ENCODE measurements at regions not wholly inside any gene's neighbourhood (a gene's known extent, or its start where the extent isn't known, plus 50 kb on each side); places are given as distances from the start of the nearest gene placed in this dataset.

DNA sequence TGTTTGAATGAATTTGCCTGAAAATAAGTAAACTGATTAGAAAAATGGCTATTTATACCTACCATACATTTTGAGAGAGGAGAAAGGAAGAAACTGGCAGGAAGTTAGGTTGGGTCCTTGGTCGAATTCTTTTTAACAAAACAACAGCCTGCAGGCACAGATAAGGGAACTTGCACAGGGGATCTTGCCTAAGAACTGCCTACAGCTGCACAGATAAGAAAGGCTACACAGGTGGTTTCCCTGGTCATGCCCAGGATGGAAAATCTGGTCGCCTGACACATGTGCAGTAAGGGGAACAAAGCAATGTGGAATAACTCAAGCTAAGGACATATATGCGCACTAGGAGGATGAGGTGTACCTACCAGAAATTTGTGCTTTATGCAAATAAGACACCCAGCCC lies 732.1 kb upstream of the POT1 start:
- no peak for DNase-seq

DNA sequence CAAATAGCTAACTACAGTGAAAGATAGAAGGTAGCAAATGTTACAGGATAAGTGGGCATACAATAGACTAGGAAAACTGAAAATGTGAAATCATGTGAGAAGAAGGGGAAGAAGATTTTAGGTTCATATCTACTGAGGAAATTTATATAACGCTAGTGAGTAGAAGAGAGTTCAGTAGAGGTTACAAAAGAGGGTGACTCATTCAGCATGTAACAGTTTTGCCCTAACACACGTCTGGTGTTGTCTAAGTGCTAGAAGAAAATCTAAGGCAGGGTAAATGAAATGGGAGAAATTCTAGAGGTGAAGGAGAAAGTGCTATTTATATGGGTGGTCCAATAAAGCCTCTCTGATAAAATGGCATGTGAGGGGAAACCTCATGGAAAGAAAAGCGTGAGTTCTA lies 731.4 kb upstream of the POT1 start:
- DNase-seq = no peak

DNA sequence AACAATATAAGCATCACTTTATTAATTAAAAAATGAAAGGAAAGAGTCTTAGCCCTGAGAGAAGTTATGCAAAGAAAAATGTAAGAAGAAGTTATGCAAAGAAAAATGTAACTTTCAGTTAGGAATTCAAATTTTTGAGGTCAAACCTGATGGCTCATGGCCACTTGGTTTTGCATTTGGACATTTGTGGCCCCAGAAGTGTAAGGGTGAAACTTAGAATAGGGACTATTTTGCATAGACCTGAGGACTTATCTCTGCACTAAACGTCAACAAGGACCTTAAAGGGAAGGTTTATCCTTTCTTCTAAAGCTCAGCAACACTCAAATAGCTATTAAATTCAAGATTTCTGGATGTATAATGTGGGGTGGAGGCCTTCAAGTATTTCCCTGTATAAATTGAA lies 724.5 kb upstream of the POT1 start:
- no peak for DNase-seq

DNA sequence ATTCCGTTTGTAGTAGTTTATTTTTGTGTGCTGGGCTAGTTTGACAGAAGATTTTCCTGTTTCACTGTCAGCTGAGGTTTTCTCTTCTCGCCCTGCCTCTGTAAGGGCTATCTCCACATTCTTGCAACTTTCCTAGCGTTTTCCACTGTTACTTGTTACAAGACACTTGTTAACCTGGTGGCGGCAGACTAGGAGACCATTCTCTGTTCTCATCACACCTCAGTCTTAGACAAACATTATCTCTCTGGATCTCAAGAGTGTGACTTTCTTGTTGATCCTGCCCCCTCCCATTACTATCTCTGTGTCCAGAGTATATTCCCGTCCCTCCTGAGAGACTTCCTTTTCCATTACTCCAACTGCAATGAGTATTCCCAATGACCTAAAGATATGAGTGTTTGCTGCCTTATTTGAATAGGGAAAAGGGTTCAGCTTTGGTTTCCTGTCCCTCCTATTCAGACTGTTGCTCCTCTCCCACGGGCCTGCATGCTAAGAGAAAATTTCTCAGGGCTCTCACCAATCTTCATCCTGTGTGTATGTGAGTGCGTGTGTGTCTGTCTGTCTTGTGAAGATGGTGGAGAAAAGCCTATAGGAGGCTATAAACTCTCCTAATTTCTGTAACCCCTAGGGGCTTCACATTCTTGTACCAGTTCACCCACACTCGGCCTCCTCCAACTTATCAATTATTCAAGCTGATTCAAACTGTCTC lies 722.4 kb upstream of the POT1 start:
- DNase-seq = no peak

DNA sequence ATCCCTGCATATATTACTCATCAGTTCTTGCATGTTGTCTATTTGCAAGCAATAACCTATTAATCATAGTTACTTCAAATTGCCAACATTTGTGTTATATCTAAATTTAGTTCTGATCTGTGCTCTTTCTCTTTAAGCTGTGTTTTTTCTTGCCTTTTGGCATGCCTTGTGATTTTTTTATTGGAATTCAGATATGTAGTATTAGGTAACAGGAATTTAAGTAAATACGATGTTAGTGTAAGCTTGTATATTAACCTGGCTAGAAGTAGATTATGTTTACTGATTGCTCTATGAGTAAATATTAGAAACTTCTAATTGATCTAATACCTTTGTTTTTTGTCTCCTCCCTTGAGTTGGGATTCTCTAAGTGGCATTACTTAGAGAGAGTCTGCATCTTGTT lies 718.9 kb upstream of the POT1 start:
- no peak for DNase-seq

DNA sequence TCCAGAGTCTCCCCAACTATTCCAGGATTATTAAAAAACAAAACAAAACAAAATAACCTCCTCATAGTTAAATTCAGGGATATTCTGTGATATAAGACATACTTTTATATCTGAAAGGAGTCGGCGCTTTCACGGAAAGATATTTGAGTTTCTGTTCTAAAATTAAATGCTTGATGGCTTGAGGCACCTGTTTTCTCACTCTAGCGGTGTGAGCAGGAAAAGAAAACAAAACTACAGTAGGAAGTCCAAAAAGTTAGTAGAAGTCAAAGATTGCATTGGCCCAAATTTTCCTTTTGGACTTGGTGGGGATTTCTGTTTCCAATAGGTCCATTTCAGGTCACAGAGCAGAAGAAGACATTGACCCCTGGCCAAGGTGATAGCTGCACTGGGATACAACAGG lies 716.1 kb upstream of the POT1 start:
- DNase-seq = no peak

DNA sequence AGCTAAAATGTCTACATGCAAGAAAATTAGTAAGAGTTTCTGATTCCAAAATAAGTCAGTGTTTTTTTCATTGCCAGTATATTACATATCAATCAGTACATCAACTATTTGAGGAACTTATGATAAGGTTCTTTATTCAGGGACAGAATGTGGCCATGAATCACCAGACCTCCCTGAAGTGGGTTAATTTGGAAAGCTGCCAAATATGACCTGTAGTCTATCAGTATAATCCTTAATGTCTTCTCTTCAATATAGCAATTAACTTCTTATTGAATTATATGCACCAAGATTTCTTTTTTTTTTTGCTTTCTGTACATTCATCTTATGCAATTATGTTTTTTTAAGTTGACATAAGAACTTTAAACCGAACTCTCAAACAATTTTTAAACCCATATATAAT lies 714.5 kb upstream of the POT1 start:
- DNase-seq = no peak

DNA sequence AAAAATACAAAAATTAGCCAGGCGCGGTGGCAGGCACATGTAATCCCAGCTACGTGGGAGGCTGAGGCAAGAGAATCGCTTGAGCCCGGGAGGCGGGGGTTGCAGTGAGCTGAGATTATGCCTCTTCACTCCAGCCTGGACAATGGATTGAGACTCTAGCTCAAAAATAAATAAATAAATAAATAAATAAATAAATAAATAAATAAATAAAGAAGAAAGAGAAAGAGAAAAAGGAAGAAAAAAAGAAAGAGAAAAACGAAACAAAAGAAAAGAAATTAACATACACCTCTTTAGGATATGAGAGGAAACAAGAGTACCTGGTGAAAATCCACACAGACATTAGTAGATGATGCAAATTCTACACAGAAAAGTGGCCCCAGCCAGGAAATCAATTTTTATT lies 713.7 kb upstream of the POT1 start:
- no peak for DNase-seq

DNA sequence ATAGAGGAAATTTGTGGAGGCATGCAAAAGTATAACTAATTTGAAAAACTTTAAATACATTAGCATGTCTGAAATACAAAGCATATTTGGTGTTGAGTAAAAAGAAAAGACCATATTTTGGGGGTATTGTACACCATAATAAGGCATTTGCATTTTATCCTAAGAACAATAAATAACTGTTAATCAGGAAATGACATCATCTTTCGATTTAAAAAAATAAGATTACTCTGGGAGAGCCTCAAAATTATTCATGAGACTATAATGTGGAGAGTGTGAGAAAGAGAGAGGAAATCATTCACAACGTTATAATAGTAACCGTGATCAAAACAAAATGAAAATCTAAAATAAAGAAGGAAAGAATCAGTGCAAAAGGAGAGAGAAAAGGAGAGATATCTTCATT lies 712.3 kb upstream of the POT1 start:
- no peak for DNase-seq

DNA sequence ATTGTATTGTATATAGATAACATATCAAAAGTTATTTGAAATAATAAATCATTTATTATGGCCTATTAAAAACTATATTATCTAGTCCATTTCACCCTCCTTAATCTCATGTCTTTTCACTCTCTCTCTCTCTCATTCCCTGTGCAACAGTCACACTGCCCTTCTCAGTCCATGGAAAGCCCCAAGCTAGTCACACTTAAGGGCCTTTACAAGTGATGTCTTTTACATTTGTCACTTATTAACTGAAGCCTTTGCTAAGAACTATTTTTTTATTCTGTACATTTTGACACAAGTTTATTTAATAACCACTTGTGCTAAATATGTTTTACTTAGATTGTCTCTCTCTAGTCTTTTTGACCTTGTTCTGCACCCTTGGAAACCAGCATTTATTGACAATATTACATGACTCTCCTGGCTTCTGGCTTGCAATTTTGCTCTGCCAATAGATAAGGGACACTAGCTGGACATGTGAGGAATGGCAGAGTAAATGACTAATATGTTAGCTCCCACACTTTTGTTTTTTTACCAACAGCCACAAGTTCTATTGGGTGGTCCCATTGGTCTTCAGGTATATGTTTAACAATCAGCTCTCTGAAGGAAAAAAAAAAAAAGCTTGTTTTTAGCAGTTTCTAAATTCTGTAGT lies 706.8 kb upstream of the POT1 start:
- no peak for DNase-seq

DNA sequence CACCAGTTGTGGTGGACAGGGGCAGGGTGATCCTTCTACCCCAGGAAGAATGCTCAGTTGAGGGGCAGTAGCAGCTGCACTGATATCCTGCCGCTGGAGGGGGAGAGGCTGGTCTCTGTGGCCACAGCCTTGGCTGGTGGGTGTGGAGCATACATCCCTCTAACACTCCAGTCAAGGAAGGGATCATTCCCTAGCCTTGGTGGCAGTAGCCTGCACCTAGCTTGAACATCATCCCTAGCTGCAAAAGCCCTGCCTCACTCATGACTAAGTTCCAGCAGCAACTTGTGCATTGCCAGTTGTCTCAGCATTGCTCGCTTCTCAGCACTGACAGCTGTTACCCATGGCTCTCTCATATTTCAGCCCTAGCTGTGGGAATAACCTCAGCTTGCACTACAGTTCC lies 688.9 kb upstream of the POT1 start:
- DNase-seq = no peak

DNA sequence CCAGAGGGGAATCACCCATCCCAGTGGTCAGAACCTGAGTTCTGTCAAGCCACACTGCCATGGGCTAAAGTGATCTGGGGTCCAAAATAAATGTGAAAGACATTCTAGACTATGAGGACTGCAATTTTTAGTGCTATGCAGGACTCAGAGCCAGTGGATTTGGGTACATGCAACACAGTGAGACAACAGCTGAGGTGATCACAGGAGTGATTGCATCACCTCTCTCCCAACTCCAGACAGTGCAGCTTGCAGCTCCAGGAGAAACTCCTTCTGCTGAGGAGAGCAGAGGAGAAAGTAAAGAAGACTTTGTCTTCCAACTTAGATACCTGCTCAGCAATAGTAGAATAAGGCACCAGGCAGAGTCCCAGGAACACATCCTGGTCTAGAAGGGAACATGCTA lies 682.0 kb upstream of the POT1 start:
- DNase-seq = no peak

DNA sequence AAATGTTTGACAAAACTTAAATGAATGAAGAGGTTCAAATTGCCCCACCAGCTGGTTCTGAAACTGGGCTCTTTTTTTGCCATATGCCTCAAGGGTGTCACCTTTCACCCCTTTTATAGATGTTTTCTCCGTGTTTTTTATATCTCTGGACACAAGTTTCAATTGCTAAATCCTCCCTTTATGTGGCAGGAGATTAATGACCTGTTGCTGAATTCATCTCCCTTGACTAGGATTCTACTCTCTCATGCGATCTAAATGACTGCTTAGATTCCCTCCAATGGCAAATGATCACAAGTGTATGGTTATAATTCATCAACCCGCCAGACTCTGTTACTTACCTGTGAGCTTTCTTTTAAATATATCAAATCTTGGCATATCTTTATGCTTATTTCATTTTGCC lies 677.0 kb upstream of the POT1 start:
- no peak for DNase-seq

DNA sequence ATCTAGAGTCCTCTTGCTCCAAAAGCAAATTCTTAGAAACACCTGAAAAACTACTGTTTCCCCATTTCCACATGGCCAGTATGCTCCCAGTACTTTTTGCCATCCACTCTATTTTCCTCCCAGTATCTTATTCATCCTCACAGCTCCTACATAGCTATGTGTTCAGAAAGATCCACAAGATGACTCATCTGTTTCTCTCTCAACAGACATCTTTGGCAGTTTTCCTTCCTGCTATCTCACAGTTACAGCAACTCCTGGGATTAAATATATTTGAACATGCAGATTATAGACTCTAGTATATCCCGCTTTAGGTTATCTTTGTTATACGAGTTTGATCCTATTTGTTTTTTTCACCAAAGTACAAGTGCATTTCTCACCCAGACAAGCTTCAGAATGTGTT lies 675.6 kb upstream of the POT1 start:
- no peak for DNase-seq

DNA sequence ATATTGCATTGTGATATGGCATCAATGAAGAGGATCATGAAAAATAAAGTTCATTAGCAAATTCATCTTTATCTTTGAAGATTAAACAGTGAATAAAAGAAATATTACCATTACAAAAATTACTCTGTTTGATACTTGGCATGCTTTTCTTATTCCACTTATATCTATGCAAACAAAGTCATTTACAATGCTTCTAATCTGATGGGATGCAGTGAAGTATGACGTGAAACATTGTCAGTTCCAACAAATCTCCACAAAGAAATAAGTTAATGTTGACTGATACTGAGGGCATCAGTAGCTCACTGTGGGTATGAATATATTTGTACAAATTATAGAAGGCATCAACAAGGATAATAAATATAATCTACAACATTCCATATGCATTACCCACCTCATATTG lies 672.8 kb upstream of the POT1 start:
- DNase-seq = no peak

DNA sequence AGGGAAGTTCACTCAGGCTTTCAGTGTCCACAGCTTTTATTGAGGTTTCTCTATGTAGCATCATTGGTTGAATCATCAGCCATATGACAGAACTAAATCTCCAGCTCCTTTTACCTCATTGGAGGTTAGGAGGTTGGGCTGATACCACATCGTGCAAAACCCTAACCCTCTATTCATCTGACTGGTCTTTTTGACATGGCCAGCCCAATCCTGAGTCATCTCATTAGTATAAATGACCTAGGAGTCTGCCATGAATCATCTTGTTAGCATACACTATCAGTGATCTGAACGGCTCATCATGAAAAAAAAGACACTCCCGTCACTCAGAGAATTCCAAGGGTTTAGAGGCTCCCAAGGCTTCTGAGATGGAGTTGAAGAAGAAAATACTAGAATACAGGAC lies 669.8 kb upstream of the POT1 start:
- DNase-seq = no peak

DNA sequence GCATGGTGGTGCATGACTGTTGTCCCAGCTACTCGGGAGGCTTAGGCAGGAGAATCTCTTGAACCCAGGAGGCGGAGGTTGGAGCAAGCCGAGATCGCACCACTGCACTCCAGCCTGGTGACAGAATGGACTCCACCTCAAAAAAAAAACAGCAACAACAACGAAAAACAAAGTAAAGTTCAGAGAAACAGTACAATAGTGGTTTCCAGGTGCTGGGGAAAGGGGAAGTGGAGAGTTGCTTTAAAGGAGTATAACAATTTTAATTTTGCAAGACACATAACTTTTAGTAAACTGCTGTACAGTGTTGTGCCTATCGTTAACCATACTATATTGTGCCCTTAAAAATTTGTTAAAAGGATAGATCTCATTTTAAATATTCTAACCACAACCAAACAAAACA lies 662.7 kb upstream of the POT1 start:
- no peak for DNase-seq

DNA sequence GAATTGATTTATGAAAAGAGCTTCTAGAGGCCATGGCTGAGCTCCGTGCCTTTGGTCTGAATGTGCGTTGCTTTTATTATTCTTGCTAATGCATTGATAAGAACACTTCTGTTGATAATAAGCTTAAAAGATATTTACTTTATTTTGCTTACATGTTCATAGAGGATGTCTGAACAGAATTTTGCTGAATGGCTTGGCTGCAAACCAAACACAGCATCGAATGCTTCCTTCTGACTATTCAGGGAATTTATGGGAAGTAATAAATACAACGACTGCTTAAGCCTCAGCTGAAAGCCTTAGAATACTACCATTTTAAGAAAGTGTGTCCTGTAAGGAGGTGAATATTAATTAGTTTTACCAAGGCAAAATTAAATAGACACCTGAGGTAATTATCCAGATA lies 643.5 kb upstream of the POT1 start:
- DNase-seq = no peak

DNA sequence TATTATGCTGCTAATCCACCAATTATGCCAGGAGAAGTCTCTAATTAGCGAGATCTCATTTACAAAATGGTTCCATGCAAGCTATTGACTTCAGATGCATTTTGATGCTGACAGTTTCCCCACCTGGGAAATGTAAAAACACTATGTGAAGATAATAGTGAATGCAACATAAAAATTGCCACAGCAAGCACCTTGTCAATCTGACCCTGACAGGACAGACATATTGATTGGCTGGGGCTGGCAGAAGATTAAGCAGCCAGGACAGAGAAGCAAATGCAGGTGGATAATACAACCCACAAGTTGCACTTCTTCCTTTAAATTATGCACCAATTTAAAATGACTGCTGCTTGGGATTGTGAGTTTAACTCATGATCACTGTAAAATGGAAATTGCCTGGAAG lies 642.8 kb upstream of the POT1 start:
- no peak for DNase-seq

DNA sequence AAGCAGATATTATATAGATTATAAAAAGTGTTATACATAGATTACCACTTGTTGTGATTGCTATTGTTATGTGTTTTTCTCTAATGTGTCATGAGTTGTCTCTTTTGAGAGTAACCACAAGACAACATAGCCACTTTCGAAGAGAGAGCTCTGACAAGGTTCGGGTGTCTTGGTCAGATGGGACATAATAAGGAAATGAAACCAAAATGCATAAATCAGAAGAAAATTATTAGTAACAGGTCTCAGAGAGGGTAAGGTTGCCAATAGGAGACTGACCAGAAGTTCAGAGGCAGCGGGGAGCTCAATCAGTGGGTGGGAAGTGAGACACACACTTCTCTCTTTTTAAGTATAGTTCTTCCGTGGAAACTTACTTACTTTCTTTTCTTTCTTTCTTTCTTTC lies 639.2 kb upstream of the POT1 start:
- DNase-seq = peak; percentile 54

DNA sequence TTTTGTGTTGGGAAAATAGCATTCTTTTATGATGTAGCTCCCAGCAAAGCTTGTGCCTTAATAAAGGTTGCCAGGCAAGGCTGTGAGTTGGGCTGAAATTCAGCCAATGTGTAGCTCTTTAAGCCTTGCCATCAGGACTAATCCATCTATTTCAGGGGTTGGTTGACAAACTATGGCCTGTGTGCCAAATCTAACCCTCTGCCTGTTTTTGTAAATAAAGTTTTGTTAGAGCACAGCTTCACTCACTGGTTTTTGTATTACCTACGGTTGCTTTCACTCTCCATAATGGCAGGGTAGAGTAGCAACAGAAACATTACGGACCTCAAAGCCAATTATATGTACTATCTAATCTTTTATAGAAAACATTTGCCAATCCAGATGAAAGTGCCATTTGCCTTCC lies 638.1 kb upstream of the POT1 start:
- no peak for DNase-seq

DNA sequence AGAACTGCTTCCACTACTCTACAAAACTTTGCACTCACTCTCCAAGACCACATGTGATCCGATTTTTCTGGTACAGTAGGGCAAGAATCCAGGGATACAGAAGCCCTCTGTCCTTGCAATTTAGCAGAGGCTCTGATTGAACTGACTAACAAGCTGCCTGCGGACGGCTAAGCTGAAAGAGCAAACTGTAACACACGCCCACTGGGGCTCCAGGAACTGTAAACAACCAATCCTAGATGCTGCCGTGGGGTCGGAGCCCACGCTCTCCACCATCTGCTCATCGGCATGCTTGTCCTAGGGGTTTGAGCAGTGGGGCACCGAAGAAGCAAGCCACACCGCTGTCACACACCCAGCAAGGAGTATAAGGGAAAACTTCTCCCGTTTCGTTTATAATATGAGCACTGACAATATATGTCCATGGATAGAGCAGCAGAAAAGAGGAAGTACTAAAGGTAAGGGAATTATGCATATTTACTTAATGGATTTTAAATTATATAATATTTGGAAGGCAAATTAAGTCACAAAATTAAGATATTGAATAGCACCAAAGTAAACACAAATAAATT lies 634.4 kb upstream of the POT1 start:
- no peak for DNase-seq

DNA sequence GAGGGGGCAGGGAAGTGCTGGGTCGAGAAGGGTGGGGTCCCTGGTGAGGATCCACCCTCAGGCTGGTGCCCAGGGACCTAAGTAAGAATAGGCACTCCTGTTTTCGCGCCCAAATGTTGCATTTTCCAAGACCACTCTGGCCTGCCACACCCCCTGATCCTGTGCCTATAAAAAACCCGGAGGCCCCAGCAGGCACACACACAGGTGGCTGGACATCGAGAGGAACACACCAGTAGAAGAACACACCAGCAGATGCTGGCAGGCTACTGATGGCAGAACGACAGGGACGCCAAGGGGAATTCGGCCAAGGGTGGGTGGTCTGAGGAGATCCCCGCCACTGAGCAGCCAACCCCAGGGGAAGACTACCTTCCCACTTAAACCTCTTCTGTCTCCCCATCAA lies 633.9 kb upstream of the POT1 start:
- DNase-seq = no peak

DNA sequence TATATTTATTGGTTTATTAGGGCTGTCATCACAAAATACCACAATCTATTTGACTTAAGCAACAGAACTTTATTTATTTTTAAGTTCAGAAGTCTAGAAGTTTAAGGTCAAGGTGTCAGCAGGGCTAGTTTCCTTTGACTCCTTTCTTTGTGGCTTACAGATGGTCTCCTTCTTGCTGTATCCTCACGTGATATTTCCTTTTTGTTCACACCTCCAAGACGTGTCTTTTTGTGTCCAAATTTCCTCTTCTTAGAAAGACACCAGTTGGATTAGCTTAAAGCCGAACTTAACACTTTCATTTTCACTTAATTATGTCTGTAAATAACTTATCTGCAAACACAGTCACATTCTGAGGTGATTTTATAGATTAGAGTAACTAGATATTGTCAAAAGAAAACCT lies 631.4 kb upstream of the POT1 start:
- DNase-seq = no peak

DNA sequence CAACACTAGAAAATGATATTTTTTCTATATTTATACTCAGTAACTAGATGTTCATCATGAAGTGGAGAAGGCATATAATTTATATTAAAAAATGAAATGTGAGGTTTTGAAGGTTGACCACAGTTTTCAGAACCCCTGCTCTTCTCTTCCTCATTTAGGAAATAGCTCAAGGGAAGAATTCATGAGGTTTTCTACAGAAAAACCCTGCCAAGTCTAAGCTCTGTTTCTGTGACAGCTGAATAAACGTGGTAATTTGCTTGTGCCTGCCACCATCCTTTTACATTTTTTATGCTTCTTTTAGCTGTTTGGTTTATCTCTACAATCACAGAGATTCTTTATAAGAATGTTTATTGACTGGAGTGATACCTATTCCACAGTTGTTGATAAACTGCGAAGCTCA lies 630.3 kb upstream of the POT1 start:
- no peak for DNase-seq
